Right atrium auricular region (tissue), 2 donors: ENCODE measurements at regions not wholly inside any gene's neighbourhood (a gene's known extent, or its start where the extent isn't known, plus 50 kb on each side); places are given as distances from the start of the nearest gene placed in this dataset.
"Not testable (repeated sequence)": the region's sequence is repeated elsewhere in the genome, so short reads cannot be mapped to it uniquely, and the experiment has no call there.

Source experiments
- DNase-seq: peaks from one replicate; pipeline ENCODE4 v3.0.0-alpha.2; 2019; ENCODE audit warnings: low spot score
- H3K27ac ChIP-seq, 2 donors: fragments of 200-600 bp; sonication (generic); 1 replicate in 1 of 2; 2 replicates in 1 of 2; pipeline ENCODE4 v1.5.1; 2016 to 2019
- H3K27me3 ChIP-seq, 2 donors: fragments of 200-600 bp; sonication (generic); one replicate each; pipeline versions ENCODE4 v1.5.1 to v1.6.0; 2017 to 2019
- H3K36me3 ChIP-seq: fragments of 200-600 bp; sonication (generic); one replicate; pipeline ENCODE4 v1.5.1; 2016
- H3K4me1 ChIP-seq, 2 donors: fragments of 200-600 bp; sonication (generic); one replicate each; pipeline versions ENCODE4 v1.5.1 to v1.6.0; 2017 to 2019
- H3K4me3 ChIP-seq, 2 donors: fragments of 200-600 bp; sonication (generic); 1 replicate in 1 of 2; 2 replicates in 1 of 2; pipeline ENCODE4 v1.5.1; 2017 to 2019; ENCODE audit warnings: mild to moderate bottlenecking in 1 of 2, moderate library complexity in 1 of 2
- H3K9me3 ChIP-seq, 2 donors: fragments of 200-600 bp; sonication (generic); one replicate each; pipeline ENCODE4 v1.5.1; 2019
- CTCF ChIP-seq, 2 donors: fragments of 200-600 bp; sonication (generic); IDR thresholded peaks; one replicate each; pipeline ENCODE4 v1.5.1; 2019; ENCODE audit warnings: antibody characterized with exemption in 2 of 2

DNA sequence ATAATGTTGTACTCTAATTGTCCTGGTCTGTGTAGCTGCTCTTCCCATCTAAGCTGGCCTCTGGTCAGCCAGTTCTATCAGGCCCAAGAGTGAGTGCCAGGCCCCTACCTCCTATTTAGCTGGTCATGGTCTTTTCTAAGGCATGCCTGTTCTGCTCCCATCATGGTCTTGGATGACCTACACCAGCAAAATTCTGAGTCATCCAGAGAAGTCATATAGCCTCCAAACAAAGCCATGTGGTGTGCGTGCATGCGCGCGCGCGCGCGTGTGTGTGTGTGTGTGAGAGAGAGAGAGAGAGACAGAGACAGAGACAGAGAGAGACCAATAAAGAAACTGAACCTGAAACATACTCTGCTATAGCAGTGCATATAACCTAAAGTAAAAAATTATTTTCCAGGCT is 254.4 kb downstream of the BRINP2 start:
- H3K4me1 ChIP-seq = no peaks in the 10 kb centered on the region
- H3K36me3 ChIP-seq = no peaks in the 10 kb centered on the region
- H3K4me3 ChIP-seq = no peak overlapping the region
- TF ChIP-seq CTCF (IDR thresholded peaks at IDR 0.05) = no peak
- H3K27me3 ChIP-seq = no peaks in the 10 kb centered on the region
- no peak for DNase-seq
- H3K27ac ChIP-seq = no peak overlapping the region
- no peaks in the 10 kb centered on the region for H3K9me3 ChIP-seq

GRCh38 chr1:177424744-177425143 is 254.0 kb downstream of the BRINP2 start:
- no peak for TF ChIP-seq CTCF (IDR thresholded peaks at IDR 0.05)
- no peaks in the 10 kb centered on the region for H3K36me3 ChIP-seq
- H3K27ac ChIP-seq = no peak overlapping the region
- DNase-seq = no peak
- no peaks in the 10 kb centered on the region for H3K9me3 ChIP-seq
- H3K27me3 ChIP-seq = no peaks in the 10 kb centered on the region
- H3K4me3 ChIP-seq = no peak overlapping the region
- H3K4me1 ChIP-seq = no peaks in the 10 kb centered on the region

- Histone ChIP-seq H3K27me3 (no peaks in the 10 kb centered on the region), H3K4me1 (no peaks in the 10 kb centered on the region), H3K9me3 (no peaks in the 10 kb centered on the region), H3K27ac (no peak overlapping the region), H3K4me3 (no peak overlapping the region), H3K36me3 (no peaks in the 10 kb centered on the region)
- no peak for DNase-seq
- TF ChIP-seq CTCF (IDR thresholded peaks at IDR 0.05) = no peak
These were observed 252.3 kb downstream of the BRINP2 start for GRCh38 chr1:177423090-177423489.

GRCh38 chr1:177413982-177414596 is 243.3 kb downstream of the BRINP2 start:
- Histone ChIP-seq H3K27me3 (no peaks in the 10 kb centered on the region), H3K4me1 (no peaks in the 10 kb centered on the region), H3K9me3 (no peaks in the 10 kb centered on the region), H3K4me3 (no peak overlapping the region), H3K27ac (no peak overlapping the region), H3K36me3 (no peaks in the 10 kb centered on the region)
- no peak for TF ChIP-seq CTCF (IDR thresholded peaks at IDR 0.05)
- DNase-seq = no peak

GRCh38 chr1:177411381-177411780 is 240.6 kb downstream of the BRINP2 start:
- DNase-seq = no peak
- H3K36me3 ChIP-seq = no peaks in the 10 kb centered on the region
- no peaks in the 10 kb centered on the region for H3K9me3 ChIP-seq
- no peaks in the 10 kb centered on the region for H3K27me3 ChIP-seq
- no peaks in the 10 kb centered on the region for H3K4me1 ChIP-seq
- H3K4me3 ChIP-seq = no peak overlapping the region
- H3K27ac ChIP-seq = no peak overlapping the region
- no peak for TF ChIP-seq CTCF (IDR thresholded peaks at IDR 0.05)

DNA sequence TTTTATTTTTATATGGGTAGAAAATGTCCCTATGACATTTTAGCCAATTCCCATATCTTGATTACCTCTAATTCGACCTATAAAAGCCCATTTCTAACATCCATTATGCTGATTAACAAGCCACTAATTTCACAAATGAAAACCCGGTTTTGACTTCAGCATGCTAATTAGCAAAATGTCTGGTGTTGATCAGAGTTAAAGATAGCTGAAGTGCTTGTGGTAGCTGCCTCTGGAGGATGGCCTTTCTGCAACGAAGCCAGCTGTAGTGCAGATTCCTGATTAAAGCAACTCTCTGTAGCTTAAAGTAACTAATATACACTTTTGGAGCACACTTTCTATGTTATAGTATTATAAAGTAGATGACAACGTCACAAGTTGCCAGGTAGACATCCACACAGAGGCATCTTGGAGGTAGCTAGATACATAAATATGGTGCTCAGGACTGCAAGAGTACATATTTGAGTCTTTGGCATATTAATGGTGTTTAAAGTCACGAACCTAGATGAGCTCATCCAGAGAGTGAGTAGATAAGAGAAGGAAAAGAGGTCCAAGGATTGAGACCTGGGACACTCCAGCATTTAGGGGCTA is 239.5 kb downstream of the BRINP2 start:
- TF ChIP-seq CTCF (IDR thresholded peaks at IDR 0.05) = no peak
- no peaks in the 10 kb centered on the region for H3K27me3 ChIP-seq

DNA sequence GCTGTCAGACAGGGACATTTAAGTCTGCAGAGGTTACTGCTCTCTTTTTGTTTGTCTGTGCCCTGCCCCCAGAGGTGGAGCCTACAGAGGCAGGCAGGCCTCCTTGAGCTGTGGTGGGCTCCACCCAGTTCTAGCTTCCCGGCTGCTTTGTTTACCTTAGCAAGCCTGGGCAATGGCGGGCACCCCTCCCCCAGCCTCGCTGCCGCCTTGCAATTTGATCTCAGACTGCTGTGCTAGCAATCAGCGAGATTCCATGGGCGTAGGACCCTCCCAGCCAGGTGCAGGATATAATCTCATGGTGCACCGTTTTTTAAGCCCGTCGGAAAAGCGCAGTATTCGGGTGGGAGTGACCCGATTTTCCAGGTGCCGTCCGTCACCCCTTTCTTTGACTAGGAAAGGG is 235.6 kb downstream of the BRINP2 start:
- not testable (repeated sequence) for H3K4me1 ChIP-seq, DNase-seq, H3K27ac ChIP-seq, H3K4me3 ChIP-seq, H3K9me3 ChIP-seq, H3K27me3 ChIP-seq, H3K36me3 ChIP-seq

More for the DNA sequence above, 239.5 kb downstream of the BRINP2 start:
- Histone ChIP-seq H3K9me3 (no peaks in the 10 kb centered on the region), H3K27ac (no peak overlapping the region), H3K36me3 (no peaks in the 10 kb centered on the region), H3K4me1 (no peaks in the 10 kb centered on the region), H3K4me3 (no peak overlapping the region)
- no peak for DNase-seq
